Nephron progenitor cell (in vitro differentiated cells): ENCODE measurements at regions not wholly inside any gene's neighbourhood (a gene's known extent, or its start where the extent isn't known, plus 50 kb on each side); places are given as distances from the start of the nearest gene placed in this dataset.

Source experiments
- DNase-seq: peaks from one replicate; pipeline ENCODE4 v3.0.0; 2021
- H3K27ac Mint-ChIP-seq: 2 replicates; pipeline ENCODE4 v1.8.0; 2021; ENCODE audit warnings: mild to moderate bottlenecking, moderate library complexity, mixed read lengths
- H3K27me3 Mint-ChIP-seq: 2 replicates; pipeline ENCODE4 v1.8.0; 2021; ENCODE audit warnings: mild to moderate bottlenecking, low read depth, mixed read lengths; ENCODE audit not compliant: poor library complexity
- H3K36me3 Mint-ChIP-seq: 2 replicates; pipeline ENCODE4 v1.8.0; 2021; ENCODE audit warnings: low read depth, mixed read lengths
- H3K4me1 Mint-ChIP-seq: 2 replicates; pipeline ENCODE4 v1.8.0; 2021; ENCODE audit warnings: mixed read lengths
- H3K4me3 Mint-ChIP-seq: 2 replicates; pipeline ENCODE4 v1.8.0; 2021; ENCODE audit warnings: mild to moderate bottlenecking, moderate library complexity, mixed read lengths
- H3K9me3 Mint-ChIP-seq: 2 replicates; pipeline ENCODE4 v1.8.0; 2021; ENCODE audit warnings: mild to moderate bottlenecking, moderate library complexity, mixed read lengths
- TF ChIP-seq, protein P1 (sequence below): fragments of 200-600 bp; sonication (generic); IDR thresholded peaks from 2 replicates; pipeline ENCODE4 v1.5.0; 2021; ENCODE audit warnings: antibody characterized with exemption

DNA sequence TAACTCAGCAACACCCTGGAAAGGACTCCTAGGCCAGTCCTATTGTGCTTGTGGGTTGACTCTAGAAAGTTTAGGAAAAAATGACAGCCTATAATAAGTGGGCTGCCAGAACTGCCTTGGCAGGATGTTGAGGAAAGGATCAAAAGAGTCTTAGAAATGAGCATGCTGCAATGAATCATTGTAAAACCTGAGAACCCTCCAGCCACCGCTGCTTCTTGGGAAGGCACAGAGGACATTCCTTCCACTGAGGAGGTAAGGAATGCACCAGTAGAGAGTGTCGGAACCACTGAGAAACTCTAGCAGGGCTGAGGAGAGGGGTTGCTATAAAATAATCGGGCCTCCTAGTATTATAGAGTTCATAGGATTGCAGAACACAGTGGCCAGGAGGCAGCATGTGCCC lies 146.7 kb upstream of the SMIM21 start:
- TF ChIP-seq, protein P1, sequence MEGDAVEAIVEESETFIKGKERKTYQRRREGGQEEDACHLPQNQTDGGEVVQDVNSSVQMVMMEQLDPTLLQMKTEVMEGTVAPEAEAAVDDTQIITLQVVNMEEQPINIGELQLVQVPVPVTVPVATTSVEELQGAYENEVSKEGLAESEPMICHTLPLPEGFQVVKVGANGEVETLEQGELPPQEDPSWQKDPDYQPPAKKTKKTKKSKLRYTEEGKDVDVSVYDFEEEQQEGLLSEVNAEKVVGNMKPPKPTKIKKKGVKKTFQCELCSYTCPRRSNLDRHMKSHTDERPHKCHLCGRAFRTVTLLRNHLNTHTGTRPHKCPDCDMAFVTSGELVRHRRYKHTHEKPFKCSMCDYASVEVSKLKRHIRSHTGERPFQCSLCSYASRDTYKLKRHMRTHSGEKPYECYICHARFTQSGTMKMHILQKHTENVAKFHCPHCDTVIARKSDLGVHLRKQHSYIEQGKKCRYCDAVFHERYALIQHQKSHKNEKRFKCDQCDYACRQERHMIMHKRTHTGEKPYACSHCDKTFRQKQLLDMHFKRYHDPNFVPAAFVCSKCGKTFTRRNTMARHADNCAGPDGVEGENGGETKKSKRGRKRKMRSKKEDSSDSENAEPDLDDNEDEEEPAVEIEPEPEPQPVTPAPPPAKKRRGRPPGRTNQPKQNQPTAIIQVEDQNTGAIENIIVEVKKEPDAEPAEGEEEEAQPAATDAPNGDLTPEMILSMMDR = no peak
- peaks cover 4% of the 10 kb centered on the region for H3K9me3 Mint-ChIP-seq
- no peaks in the 10 kb centered on the region for H3K36me3 Mint-ChIP-seq
- DNase-seq = no peak
- H3K4me1 Mint-ChIP-seq = no peaks in the 10 kb centered on the region
- H3K27ac Mint-ChIP-seq = peak overlapping the region; percentile 12
- no peaks in the 10 kb centered on the region for H3K27me3 Mint-ChIP-seq
- no peak overlapping the region for H3K4me3 Mint-ChIP-seq

DNA sequence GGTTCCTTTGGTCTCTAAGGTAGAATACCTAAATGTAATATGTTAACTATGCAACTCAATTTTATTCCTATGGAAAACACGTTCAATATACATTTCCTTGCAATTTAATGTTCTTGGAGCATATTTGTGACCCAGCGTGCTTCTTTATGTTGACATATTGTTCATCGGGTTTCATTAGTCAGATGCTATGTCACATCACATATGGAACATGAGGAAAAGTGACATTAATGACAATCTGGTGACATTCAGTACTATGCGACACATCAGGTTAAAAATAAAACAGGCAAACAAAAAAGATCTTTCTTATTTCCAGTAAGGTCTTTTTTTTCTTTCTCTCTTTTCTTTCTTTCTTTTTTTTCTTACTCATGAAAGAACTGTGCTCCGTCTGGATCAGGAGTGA lies 135.6 kb upstream of the SMIM21 start:
- H3K4me1 Mint-ChIP-seq = no peaks in the 10 kb centered on the region
- TF ChIP-seq, protein P1 = no peak
- no peak overlapping the region for H3K27ac Mint-ChIP-seq
- H3K9me3 Mint-ChIP-seq = no peaks in the 10 kb centered on the region
- peaks cover 10% of the 10 kb centered on the region for H3K27me3 Mint-ChIP-seq
- H3K4me3 Mint-ChIP-seq = no peak overlapping the region
- DNase-seq = no peak
- H3K36me3 Mint-ChIP-seq = no peaks in the 10 kb centered on the region

DNA sequence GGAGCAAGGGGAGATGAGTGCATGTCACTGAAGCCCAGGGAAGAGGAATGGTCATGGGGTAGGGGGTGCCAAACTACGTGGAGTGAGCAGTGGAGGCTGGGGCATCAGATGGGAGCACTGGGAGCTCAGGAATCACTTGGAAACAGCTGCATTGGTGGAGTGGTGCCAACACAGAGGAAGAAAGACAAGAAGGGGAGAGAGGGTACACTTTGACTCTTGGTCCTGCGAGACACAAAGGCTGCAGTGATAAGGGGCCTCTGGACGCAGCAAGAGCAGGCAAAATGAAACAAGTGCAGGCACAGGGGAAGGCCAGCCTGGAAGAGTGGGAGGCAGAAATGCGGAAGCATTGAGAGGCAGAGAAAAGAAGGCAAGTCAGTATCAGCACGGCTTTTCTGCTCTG lies 134.7 kb upstream of the SMIM21 start:
- H3K4me1 Mint-ChIP-seq = no peaks in the 10 kb centered on the region
- H3K27me3 Mint-ChIP-seq = peaks cover 10% of the 10 kb centered on the region
- H3K9me3 Mint-ChIP-seq = no peaks in the 10 kb centered on the region
- peak overlapping the region; percentile 30 for H3K27ac Mint-ChIP-seq
- H3K36me3 Mint-ChIP-seq = no peaks in the 10 kb centered on the region
- no peak overlapping the region for H3K4me3 Mint-ChIP-seq
- DNase-seq = no peak
- TF ChIP-seq, protein P1 = no peak

DNA sequence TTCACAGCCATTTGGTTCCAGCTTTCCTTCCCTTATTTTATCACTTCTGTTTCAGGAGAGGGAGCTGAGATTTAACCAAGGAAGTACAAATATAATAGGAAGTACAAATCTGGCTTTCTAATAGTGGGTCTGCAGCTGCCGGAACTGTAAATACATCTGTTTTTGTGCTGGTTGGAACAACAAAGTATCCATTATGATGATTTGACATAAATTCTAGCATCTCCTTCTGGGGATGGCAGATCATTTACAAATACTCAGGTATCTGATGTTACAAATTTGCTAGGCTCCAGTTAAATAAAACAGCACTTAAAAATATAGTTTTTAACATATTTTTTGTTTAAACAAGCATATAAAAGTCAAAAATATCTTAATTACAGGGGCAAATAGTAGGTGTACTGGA lies 131.3 kb upstream of the SMIM21 start:
- no peak overlapping the region for H3K27ac Mint-ChIP-seq
- no peaks in the 10 kb centered on the region for H3K36me3 Mint-ChIP-seq
- TF ChIP-seq, protein P1 = no peak
- no peak for DNase-seq
- no peaks in the 10 kb centered on the region for H3K9me3 Mint-ChIP-seq
- peaks cover 5% of the 10 kb centered on the region for H3K27me3 Mint-ChIP-seq
- H3K4me1 Mint-ChIP-seq = no peaks in the 10 kb centered on the region
- no peak overlapping the region for H3K4me3 Mint-ChIP-seq

DNA sequence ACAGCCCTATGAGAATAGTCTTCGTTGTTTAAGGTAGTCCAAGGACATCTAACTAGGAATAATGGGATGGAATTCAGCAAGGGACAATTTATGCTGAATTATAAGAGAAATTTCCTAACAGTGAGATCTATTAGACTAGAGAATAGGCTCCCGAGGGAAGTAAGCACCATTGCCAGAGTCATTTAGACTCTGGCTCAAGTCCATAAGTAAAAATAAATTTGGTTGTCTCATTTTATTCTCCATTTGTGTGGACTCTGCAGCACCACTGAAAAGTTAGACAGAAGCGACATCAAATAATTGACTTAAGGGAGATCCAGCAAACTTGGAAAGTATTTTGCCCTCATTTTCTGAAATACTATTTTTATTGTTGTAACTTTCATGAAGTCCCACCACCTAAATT lies 129.3 kb upstream of the SMIM21 start:
- TF ChIP-seq, protein P1 = no peak
- Mint-ChIP-seq H3K36me3 (no peaks in the 10 kb centered on the region), H3K27me3 (peaks cover 5% of the 10 kb centered on the region), H3K4me3 (no peak overlapping the region), H3K9me3 (no peaks in the 10 kb centered on the region), H3K27ac (no peak overlapping the region), H3K4me1 (peaks cover 4% of the 10 kb centered on the region)
- DNase-seq = no peak

DNA sequence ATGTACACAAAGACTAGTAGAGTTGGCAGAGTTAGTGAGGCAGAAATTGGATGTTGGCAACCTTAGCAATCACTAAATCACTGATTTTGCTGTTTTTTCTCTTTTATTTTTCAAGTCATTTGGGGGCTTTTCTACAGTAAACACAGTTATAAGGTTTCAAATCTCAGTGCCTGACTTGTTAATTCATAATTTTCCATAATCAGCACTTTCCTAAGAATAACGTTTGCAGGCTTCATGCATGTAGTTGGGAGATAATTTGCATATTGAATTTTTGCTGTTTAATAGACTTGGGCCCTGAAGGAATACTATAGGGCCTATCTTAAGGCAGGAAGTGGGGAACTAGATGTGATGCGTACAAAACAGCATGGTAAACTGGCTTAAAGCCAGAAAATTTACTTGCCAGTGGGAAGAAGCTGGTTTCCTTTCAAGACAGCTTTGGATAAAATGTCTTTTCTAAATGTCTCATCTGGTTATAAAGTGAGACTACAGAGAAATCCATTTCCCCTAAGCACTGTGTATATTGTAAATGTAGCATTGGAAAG lies 127.2 kb upstream of the SMIM21 start:
- TF ChIP-seq, protein P1 = no peak
- no peaks in the 10 kb centered on the region for H3K9me3 Mint-ChIP-seq
- no peak overlapping the region for H3K27ac Mint-ChIP-seq
- no peak overlapping the region for H3K4me3 Mint-ChIP-seq
- H3K4me1 Mint-ChIP-seq = peaks cover 25% of the 10 kb centered on the region
- H3K27me3 Mint-ChIP-seq = peaks cover 3% of the 10 kb centered on the region
- no peak for DNase-seq
- no peaks in the 10 kb centered on the region for H3K36me3 Mint-ChIP-seq
